ENCODE measurements at regions not wholly inside any gene's neighbourhood (a gene's known extent, or its start where the extent isn't known, plus 50 kb on each side); places are given as distances from the start of the nearest gene placed in this dataset.

DNA sequence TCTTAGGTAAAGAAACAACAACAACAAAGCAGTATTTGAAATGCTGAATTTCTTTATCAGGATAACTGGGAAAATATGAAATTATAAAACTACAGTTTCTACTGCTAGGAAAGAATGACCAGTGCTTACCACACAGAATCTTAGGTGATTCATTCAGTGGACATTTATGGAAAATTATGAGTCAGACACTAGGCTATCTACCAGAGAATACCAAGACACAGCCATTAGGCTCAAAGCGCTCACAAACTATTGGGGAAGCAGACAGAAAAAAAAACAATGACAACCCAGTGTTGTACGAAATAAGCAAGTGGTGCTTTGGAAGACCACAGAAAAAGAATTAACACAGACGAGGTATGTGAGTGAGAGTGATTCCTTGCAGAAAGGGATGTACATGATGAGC lies 1019.5 kb downstream of the PCDH9 start:
- TF ChIP-seq CTCF (IDR thresholded peaks at IDR 0.05; ENCODE audit: insufficient read depth, low read depth, low read length) (no peak), EZH2 (IDR thresholded peaks at IDR 0.05; ENCODE audit: insufficient read depth, low read length) (no peak)

Data from astrocyte (in vitro differentiated cells and primary cell).